AG08395 (cell line): ENCODE measurements at regions not wholly inside any gene's neighbourhood (a gene's known extent, or its start where the extent isn't known, plus 50 kb on each side); places are given as distances from the start of the nearest gene placed in this dataset.
"Not testable (repeated sequence)": the region's sequence is repeated elsewhere in the genome, so short reads cannot be mapped to it uniquely, and the experiment has no call there.

Experiments
- DNase-seq: peaks from one replicate; pipeline ENCODE4 v3.0.0; 2012; ENCODE audit warnings: mixed read lengths, low spot score

DNA sequence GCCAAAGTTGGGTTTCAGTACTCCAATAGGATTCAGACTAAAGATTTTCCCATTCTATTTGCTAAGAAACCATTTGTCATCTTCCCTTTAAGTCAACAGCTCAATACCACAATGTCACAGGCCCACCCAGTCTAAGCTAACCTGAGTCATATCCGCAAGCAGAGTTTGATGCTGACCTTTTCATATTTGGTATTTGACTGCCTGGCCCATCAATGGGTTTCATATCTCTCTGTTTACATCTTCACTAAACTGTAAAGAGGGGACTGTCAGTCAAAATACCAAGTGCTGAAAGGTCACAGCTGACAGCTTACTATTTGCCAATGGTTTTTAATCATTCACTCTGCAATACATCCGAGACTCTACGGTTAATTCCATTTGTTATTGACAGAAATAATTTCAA, 707.5 kb upstream of the ACTRT1 start:
- DNase-seq, result no peak

GRCh38 chrX:128759177-128759576, 707.0 kb upstream of the ACTRT1 start:
- DNase-seq, result no peak

GRCh38 chrX:128754130-128754529, 701.9 kb upstream of the ACTRT1 start:
- DNase-seq, result no peak

GRCh38 chrX:128739539-128739938, 687.3 kb upstream of the ACTRT1 start:
- DNase-seq, result no peak

DNA sequence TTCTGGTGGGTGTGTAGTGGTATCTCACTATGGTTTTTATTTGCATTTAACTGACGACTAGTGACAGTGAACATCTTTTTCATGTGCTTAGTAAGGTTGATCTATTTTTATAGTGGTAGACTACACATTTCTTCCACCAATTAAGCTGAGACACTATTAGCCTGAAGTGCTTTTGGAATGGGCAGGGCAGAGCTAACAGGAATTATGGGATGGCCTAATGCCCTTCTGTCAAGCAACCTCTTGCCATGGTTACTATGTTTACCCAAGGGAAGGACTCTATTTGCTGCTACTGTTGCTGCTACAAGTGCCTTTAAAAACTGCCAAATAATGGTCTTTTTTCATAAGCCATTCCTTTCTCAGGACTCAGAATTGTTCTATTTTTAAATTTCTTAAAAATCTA, 676.7 kb upstream of the ACTRT1 start:
- no peak for DNase-seq

DNA sequence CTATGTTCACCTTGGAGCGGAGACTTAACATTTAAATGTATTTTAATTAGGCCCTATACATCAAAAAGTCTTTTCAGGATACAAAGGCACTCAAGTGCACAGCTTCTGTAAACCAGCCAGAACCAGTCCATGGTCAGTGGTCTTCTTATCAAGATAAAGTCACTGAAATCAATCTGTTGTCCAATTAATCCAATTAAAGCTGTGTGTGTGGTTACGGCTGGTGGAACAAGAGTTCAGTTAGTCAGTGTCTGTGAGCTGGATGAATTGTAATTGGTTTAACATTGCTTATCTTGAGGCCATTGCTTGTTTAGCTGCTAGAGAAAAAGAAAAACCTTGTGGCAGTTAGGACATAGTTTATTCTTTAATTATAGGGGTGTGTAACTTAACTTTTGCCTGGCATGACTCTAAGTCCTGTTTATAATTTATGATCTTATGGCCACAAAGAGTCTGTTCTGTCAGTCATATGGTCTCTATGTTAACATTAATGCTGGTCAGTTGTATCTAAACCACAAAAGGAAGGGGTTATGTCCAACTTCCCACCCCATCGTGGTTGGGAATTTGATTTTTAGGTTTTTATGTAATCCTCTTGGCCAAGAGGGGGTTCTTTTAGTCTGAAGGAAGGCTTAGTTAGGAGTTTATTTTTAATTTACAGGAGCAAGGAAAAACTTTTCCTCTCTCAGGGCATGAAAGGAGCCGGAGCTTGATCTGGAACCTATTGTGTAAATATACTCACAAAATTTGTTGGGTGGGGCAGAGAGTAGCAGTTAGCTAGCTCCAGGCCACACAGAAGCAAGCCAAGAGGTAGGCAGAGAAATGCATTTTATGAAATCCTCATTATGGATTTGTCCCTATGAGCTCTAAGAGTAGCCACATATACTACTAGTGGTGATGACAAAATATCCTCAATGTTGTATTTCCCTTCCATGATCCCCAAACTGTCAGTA, 665.7 kb upstream of the ACTRT1 start:
- no peak for DNase-seq

GRCh38 chrX:128714425-128714824, 662.2 kb upstream of the ACTRT1 start:
- DNase-seq, result no peak

DNA sequence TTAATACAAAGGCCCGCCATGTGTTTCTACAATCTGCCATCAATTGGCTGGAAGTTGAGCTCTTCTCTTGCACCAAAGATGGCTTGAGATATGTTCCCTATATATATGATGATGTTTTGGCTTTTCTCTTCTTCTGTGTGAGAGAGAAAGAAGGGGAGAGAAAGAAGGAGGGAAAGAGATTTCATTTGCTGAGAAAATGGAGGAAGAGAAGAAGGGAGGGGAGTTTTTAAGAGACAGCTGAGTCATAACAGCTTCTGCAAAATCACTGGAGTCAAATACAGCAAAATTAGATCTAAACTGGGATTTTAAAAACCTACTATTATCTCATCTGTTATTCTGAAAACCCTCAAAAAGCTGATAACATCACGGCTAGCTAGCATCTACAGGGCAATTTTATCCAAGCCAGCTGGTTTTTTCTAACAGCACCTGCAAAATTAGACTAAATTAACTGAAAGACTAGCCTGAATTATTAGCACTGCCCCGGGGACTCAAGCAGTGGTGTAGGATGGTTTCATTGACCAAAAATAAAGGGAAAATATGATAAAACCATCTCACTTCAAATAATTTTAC, 647.6 kb upstream of the ACTRT1 start:
- DNase-seq, result no peak

DNA sequence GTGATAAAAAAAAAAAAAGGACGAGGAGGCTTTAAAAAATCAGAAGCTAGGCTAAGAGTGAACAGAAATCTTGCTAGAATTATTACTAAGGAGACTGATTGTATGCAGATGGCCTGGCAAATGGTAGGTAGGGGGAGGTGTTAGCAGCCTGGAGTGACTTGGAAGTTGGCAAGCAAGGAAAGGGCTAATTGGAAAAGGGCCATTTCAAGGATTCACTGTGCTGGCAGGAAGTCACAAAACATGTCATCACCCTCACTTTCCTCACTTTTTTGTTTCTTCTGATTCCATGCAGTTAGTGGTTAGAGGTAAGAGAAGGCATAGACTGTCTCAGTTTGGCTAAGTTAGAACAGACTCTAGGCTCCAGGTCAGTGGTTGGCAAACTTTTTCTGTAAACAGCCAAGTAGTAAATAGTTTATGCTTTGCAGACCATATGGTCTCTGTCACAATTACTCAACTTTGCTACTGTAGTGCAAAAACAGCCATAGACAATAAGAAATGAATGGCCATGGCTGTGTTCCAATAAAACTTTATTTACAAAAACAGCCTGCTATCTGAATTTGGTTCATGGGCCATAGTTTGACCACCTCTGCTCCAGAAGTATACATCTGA, 646.5 kb upstream of the ACTRT1 start:
- DNase-seq, result no peak

DNA sequence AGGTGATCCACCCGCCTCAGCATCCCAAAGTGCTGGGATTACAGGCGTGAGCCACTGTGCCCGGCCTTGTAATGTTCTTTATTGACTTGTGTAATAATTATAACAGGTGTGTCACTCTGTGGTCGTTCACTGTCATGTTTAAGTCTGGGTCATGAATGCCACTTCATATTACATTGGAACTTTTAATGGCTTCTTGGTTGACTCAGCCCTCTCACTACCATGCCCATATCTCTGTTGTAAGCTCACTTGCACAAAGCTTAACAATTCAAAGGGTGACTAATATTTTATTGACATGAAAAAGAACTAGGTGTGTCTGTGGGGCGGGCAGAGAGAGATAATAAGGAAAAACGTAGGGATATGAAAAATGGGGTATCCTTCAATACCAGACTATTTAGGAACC, 639.7 kb upstream of the ACTRT1 start:
- DNase-seq, result no peak

DNA sequence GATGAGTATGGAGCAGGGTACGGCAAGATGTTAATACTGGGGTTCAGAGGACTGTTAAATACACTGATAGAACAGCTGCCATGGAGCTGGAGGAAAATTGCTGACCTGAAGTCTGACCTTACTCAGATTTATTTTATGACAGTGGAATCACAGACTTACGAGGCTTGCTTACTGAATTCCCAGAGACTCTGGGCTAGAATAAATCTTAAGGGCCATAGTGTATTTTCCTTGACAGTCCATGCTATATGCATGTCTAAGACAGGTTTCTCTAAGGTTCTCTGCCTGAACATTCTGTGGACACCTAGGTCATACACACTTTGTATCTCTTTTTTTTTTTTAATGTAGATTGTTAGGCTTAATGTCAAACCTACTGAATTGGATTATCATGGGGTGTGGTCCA, 633.2 kb upstream of the ACTRT1 start:
- no peak for DNase-seq

DNA sequence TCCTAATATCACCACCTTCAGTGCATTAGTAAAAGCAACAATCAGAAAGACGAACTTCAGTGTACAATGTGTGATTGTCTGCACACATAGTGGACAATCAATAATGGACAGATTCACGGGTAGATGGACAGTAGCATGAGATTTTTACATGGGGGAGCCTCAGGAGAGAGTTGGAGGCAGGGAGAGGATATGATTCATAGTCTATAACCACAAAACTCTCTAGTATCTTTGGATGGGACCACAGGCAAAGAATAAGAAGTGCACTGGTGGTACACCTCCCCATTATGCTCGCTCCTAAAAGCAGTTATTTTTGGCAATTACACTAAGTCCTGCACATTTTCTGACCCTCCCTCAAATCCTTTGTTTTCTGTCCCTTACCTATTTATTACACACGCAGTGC, 624.4 kb upstream of the ACTRT1 start:
- DNase-seq, result no peak

- DNase-seq, result not testable (repeated sequence)
Measured at GRCh38 chrX:128674326-128675086, 622.3 kb upstream of the ACTRT1 start.

GRCh38 chrX:128664211-128664610, 612.0 kb upstream of the ACTRT1 start:
- no peak for DNase-seq

DNA sequence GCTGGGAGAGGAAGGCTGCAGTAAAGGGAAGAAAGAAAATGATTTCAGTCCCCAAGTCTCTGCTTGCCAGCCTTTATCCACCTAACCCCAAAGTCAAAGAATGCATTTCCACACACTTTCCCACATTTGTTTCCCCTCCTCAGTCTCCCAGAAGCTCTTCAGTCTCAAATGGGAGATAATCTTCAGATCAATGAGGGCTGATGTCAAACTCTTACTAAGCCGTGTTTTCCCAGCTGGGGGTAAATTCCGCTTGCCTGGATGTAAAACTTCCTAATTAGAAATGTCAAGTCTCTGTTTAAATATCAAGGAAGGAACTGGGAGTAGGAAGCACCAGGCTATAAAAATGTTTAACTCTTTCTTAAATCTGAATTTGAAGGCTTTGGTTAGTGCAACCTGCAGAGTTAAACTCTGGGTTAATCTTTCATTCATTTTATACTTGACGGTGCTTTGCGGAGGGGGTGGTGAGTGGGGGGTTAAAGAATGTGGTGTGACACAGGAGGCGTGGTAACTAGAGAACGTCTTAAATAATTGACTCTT, 601.4 kb upstream of the ACTRT1 start:
- no peak for DNase-seq

DNA sequence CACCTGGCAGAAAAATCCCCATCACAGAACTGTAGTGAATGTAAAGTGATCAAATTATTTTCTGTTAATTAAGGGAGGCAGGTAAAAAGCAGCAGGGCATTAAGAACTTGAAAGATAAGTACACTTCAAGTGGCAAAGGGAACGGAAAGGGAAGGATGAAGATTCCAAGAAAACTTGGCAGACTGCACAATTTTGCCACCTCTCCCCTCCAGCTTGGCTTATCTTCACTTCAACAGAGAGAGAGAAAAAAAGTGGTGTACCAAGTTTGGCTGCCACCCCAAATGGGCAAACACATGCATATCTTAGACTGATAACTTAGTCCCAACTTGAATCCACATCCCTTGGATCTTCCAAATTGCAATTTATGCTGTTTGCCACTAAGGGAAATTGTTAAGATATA, 598.1 kb upstream of the ACTRT1 start:
- DNase-seq, result no peak

DNA sequence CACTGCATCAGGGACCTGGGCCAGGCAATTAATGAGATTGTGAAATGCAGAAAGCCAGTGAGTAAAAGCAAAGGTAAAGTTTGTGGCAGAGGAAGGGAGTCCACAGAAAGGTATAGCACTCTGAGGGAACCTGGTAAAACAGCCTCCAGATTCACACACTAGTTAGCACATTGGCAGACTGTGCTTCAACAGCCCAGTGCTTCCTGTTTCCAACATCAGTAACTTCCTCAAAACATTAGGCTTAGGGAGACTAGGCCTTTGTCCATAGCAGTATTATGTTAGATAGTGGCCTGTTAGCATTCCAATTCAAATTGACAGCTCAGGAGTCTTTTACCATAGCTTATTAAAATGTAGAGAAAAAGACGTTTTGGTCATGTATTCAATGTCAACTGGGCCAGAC, 582.6 kb upstream of the ACTRT1 start:
- DNase-seq, result no peak

DNA sequence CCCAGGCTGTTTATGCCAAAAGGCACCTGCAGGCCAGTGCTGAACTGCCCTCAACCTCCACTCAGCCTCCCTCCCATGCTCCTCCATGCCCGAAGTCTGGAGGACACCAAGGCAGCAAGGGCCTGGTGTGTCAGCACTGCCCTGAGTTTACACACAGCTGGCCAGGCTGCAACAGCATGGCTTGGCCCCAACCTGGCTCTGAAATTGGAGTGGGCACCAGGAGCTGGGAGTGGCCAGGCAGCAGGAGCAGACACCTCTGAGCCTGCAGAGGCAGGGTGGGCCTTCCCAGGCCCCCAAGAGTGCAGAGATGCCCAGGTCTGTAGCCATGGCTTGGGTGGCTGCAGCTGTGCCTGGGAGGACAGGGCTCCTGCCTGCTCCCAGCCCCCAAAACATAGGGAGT, 571.2 kb upstream of the ACTRT1 start:
- no peak for DNase-seq

GRCh38 chrX:128622296-128622695, 570.1 kb upstream of the ACTRT1 start:
- no peak for DNase-seq

GRCh38 chrX:128619490-128619889, 567.3 kb upstream of the ACTRT1 start:
- DNase-seq, result no peak

DNA sequence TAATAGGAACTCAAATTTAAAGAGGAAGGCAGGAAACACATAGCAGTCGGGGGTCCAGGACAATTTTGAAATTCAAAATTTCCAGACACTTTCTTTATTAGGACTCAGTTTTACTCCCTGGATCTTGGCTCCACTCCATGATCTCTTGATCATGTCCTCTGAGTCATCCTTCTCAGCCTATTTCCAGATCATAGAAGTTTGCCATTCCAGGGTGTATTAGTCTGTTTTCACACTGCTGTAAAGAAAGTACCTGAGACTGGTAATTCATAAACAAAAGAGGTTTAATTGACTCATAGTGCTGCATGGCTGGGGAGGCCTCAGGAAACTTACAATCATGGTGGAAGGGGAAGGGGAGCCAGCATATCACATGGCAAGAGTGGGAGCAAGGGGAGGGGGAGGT, 564.7 kb upstream of the ACTRT1 start:
- no peak for DNase-seq

DNA sequence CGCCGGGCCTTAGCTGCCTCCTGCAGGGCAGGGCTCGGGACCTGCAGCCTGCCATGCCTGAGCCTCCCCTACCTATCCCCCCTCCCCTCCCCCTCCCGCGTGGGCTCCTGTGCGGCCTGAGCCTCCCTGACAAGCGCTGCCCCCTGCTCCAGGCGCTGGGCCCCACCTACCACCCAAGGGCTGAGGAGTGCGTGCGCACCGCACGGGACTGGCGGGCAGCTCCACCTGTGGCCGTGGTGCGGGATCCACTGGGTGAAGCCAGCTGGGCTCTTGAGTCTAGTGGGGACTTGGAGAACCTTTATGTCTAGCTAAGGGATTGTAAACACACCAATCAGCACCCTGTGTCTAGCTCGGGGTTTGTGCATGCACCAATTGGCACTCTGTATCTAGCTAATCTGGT, 554.6 kb upstream of the ACTRT1 start:
- not testable (repeated sequence) for DNase-seq
